Activated naive CD8-positive, alpha-beta T cell treated with anti-CD3 and anti-CD28 coated beads, Interleukin-2, amount 10 ng/mL, durations not matched to agents 7 days and 5 days (primary cell): ENCODE measurements at regions not wholly inside any gene's neighbourhood (a gene's known extent, or its start where the extent isn't known, plus 50 kb on each side); places are given as distances from the start of the nearest gene placed in this dataset.

Source experiments
- ATAC-seq: fragments of 150-1000 bp; cut with Tn5 transposase; one replicate; pipeline ENCODE4 v1.10.0; 2021; ENCODE audit warnings: low read depth, moderate library complexity
- POLR2A ChIA-PET: fragments of 350-600 bp; sonication (Branson Sonifier 250); formaldehyde crosslinking; loops from one replicate; lab custom pipeline; 2021; ENCODE audit warnings: antibody characterized with exemption; lab: Charles Lee
- DNase-seq: peaks from one replicate; pipeline ENCODE4 v3.0.0; 2021
- H3K27ac Mint-ChIP-seq: one replicate; pipeline ENCODE4 v1.8.0; 2022; ENCODE audit warnings: mild to moderate bottlenecking, mixed read lengths
- H3K27me3 Mint-ChIP-seq: one replicate; pipeline ENCODE4 v1.8.0; 2022; ENCODE audit warnings: mild to moderate bottlenecking, moderate library complexity, mixed read lengths
- H3K36me3 Mint-ChIP-seq: one replicate; pipeline ENCODE4 v1.8.0; 2021; ENCODE audit warnings: mild to moderate bottlenecking, mixed read lengths
- H3K4me1 Mint-ChIP-seq: one replicate; pipeline ENCODE4 v1.8.0; 2021; ENCODE audit warnings: mixed read lengths
- H3K4me3 Mint-ChIP-seq: one replicate; pipeline ENCODE4 v1.8.0; 2022; ENCODE audit warnings: mild to moderate bottlenecking, moderate library complexity, mixed read lengths
- H3K9me3 Mint-ChIP-seq: one replicate; pipeline ENCODE4 v1.8.0; 2021; ENCODE audit warnings: mixed read lengths

DNA sequence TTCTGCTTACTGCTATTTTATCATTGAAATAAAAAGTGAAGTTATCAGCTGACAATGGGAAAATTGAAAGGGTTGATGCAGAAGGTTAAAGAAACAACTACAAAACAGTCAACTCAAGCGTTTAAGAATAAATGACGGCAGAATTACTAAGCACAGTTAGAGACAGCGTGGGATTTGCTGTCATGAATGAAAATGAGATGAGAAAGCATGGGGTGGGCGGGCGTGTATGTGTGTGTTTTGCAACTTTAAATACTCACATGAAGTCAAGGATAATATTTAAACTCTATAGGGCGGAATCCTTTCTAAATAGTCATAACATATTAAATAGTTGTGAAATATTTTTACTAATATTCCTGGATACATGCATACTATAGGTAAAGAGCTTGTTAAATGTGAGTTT is 450.8 kb downstream of the ETV1 start:
- Mint-ChIP-seq H3K4me1 (no peaks in the 10 kb centered on the region), H3K9me3 (no peaks in the 10 kb centered on the region), H3K36me3 (no peaks in the 10 kb centered on the region), H3K27ac (no peak overlapping the region), H3K4me3 (no peak overlapping the region), H3K27me3 (no peaks in the 10 kb centered on the region)
- POLR2A ChIA-PET: no interaction called here
- DNase-seq (no peak), ATAC-seq (no peak)

DNA sequence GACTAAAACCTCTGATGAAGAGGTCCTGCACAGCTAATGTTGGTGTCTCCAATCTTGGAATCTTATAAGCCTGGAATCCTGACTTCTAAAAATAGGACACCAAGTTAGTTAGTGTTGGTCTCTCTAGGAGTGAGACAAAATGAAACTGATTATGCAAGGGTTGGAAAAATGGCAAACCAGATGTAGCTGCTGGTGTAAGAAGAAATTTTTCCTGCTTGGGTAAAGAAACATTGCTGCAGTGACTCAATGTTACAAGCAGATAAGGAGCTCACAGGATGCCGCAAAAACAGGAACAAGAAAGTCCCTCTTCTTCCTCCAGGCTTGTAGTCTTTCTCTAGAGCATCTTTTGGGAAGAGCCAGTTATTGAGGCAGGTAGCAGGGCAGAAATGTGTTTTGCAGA is 449.0 kb downstream of the ETV1 start:
- Mint-ChIP-seq H3K9me3 (no peaks in the 10 kb centered on the region), H3K27me3 (no peaks in the 10 kb centered on the region), H3K4me3 (no peak overlapping the region), H3K36me3 (no peaks in the 10 kb centered on the region), H3K27ac (no peak overlapping the region), H3K4me1 (no peaks in the 10 kb centered on the region)
- no peak for ATAC-seq
- POLR2A ChIA-PET: no interaction called here
- DNase-seq: no peak

DNA sequence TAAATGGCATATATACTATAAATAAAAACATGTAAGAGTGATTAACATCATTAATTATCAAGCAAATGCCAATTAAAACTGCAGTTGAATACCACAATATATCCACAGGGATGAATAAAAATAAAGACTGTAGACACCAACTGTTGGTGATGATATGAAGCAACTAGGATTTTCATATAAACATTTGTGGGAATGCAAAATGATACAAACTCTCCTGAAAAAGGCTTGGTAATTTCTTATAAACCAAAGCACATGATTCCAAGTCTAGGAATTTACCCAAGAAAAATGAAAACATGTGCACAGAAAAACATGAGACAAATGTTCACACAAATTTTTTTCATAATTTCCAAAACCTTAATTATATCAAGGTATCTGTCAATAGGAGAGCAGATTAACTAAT is 448.1 kb downstream of the ETV1 start:
- Mint-ChIP-seq H3K4me3 (no peak overlapping the region), H3K9me3 (no peaks in the 10 kb centered on the region), H3K4me1 (no peaks in the 10 kb centered on the region), H3K27ac (no peak overlapping the region), H3K36me3 (no peaks in the 10 kb centered on the region), H3K27me3 (no peaks in the 10 kb centered on the region)
- POLR2A ChIA-PET: no interaction called here
- no peak for DNase-seq
- no peak for ATAC-seq

DNA sequence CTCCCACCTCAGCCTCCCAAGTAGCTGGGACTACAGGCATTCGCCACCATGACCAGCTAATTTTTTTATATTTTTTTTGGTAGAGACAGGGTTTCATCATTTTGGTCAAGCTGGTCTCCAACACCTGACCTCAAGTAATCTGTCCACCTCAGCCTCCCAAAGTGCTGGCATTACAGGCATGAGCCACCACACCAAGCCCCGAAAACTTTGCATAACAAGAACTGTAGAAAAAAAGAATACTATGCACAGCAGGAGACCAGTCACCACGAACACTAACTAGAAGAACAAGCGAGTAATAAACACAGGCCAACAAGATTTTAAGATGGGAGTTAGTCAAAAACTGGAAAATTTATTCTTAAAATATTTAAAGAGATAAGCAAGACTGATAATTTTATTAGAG is 447.0 kb downstream of the ETV1 start:
- POLR2A ChIA-PET: no interaction called here
- H3K36me3 Mint-ChIP-seq: no peaks in the 10 kb centered on the region
- no peaks in the 10 kb centered on the region for H3K4me1 Mint-ChIP-seq
- H3K27ac Mint-ChIP-seq: no peak overlapping the region
- H3K4me3 Mint-ChIP-seq: no peak overlapping the region
- ATAC-seq: no peak
- no peaks in the 10 kb centered on the region for H3K9me3 Mint-ChIP-seq
- H3K27me3 Mint-ChIP-seq: no peaks in the 10 kb centered on the region
- DNase-seq: no peak

DNA sequence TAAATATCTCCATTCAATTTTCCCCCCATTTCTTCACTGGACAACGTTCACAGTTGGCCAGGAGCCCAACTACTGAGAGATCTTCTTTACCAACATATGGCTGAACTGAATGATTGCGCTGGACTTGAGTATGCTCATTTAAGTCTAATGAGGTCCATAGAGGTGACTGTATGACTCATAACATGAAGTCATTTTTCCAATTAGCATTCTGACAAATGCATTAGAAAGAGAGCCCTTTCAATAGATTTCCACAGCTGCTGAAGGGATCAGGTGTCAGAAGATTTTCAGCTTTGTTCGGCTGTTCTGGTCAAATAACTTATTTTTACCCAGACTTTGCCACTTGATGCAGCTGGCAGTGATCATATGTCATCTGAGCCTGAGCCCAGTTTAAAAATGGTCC is 438.0 kb downstream of the ETV1 start:
- no peaks in the 10 kb centered on the region for H3K4me1 Mint-ChIP-seq
- POLR2A ChIA-PET: no interaction called here
- DNase-seq (no peak), ATAC-seq (no peak)
- H3K27ac Mint-ChIP-seq: no peak overlapping the region
- no peak overlapping the region for H3K4me3 Mint-ChIP-seq
- no peaks in the 10 kb centered on the region for H3K36me3 Mint-ChIP-seq
- no peaks in the 10 kb centered on the region for H3K27me3 Mint-ChIP-seq
- no peaks in the 10 kb centered on the region for H3K9me3 Mint-ChIP-seq

DNA sequence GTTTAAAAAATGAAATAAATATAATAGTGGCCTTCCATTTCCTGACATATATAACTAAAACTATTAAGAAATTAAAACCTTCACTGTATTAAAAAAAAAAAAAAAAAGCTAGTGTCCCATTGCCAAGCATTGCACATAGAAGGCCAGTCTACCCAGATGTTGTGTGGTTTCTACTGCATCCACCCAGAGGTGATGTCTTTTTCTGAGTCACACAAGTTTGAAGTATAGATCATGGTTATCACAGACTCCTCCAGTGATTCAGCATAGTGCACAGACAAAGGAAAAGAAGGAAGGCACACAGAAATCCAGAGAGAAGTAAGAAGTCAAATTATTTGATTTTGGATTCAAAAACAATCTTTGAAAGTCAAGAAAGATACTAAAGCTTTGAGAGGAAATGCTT is 429.0 kb downstream of the ETV1 start:
- Mint-ChIP-seq H3K9me3 (no peaks in the 10 kb centered on the region), H3K36me3 (no peaks in the 10 kb centered on the region), H3K4me1 (no peaks in the 10 kb centered on the region), H3K4me3 (no peak overlapping the region), H3K27ac (no peak overlapping the region), H3K27me3 (no peaks in the 10 kb centered on the region)
- DNase-seq (no peak), ATAC-seq (no peak)
- POLR2A ChIA-PET: no interaction called here

DNA sequence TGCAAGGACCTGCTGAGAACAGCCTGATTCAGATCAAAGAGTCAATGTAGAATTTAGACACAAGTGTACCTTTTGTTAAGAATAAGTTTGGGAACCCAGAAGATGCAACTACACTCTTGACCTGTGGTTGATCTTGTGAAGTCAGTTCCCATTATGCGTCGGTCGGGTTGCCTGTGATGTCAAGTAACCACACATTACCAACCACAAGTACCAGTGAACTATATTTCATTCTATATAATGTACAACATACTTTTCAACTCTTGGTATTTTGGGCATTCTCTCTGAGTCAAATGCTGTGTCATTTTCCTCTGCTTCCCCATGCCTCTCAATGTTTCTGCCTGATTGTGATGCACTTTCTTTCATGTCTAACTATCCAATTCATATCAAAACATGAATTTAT is 426.2 kb downstream of the ETV1 start:
- H3K27me3 Mint-ChIP-seq: no peaks in the 10 kb centered on the region
- H3K27ac Mint-ChIP-seq: no peak overlapping the region
- no peaks in the 10 kb centered on the region for H3K36me3 Mint-ChIP-seq
- DNase-seq (no peak), ATAC-seq (no peak)
- H3K4me3 Mint-ChIP-seq: no peak overlapping the region
- POLR2A ChIA-PET: no interaction called here
- no peaks in the 10 kb centered on the region for H3K4me1 Mint-ChIP-seq
- no peaks in the 10 kb centered on the region for H3K9me3 Mint-ChIP-seq

DNA sequence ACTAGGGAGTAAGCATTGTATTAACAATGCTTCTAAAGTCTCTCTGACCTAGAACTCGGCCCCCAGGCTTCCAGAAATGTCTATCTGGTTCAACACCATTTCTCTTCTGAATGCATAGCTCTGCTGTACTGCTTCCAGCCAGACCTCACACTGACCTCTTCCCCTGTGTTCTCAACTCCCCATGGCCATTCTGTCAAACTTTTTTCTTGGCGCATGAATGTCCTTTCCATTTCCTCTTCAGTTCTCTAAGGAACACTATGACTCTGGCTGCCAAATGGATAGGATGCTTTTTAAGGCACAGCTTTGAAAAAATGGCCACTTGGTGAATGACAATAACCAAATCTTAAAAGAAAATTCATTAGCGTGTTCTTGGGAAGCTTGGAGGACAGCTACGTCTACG is 425.8 kb downstream of the ETV1 start:
- H3K27me3 Mint-ChIP-seq: no peaks in the 10 kb centered on the region
- POLR2A ChIA-PET: no interaction called here
- no peak overlapping the region for H3K27ac Mint-ChIP-seq
- no peaks in the 10 kb centered on the region for H3K9me3 Mint-ChIP-seq
- DNase-seq (no peak), ATAC-seq (no peak)
- H3K4me3 Mint-ChIP-seq: no peak overlapping the region
- H3K36me3 Mint-ChIP-seq: no peaks in the 10 kb centered on the region
- no peaks in the 10 kb centered on the region for H3K4me1 Mint-ChIP-seq

DNA sequence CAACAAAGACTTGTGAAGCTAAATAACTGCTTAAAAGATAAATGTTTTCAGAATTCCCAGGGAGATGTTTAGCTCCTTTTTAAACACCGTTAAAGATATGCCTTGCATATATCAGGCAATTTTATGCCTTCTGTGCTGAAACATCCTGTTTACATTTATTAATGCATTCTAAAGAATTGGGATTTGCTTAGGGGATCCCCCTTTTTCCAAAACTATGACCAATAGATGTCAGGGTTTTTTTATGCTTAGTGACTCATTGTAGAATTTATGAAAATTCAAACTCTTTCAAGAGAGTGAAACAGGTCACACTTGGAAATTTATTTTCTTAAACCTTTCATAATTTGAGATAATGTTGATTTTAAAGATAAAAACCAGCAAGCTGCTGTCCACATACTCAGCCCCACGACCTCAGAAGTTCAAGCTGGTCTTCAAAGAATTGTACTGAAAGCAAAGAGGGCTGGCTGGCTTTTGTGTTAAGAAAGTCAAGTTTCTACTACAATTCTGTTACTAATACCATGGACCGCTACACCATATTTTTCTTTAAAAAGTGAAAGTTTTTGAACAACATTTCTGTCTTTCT is 411.8 kb downstream of the ETV1 start:
- no peak for DNase-seq
- POLR2A ChIA-PET: no interaction called here
- H3K27me3 Mint-ChIP-seq: no peaks in the 10 kb centered on the region

DNA sequence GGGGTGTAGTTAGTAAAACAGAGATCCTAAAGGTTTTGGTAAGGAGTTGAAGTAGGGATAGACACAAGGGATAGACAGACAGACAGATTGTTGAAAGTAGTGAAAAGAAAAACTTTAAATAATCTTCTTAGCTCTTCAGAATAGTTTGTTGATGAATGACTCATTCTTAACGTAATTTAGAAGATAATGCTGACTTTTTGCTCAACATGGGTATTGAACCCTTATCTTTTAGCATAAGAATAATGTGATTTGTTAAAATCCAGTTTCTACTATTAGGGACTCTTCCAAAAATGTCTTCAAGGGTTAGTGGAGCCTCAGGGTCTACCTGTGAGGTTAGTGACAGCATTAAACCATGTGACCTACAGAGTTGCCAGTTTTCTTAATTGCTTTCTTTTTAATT is 411.2 kb downstream of the ETV1 start:
- H3K4me3 Mint-ChIP-seq: no peak overlapping the region
- no peaks in the 10 kb centered on the region for H3K27me3 Mint-ChIP-seq
- no peaks in the 10 kb centered on the region for H3K36me3 Mint-ChIP-seq
- POLR2A ChIA-PET: no interaction called here
- H3K27ac Mint-ChIP-seq: no peak overlapping the region
- H3K9me3 Mint-ChIP-seq: no peaks in the 10 kb centered on the region
- no peaks in the 10 kb centered on the region for H3K4me1 Mint-ChIP-seq
- ATAC-seq (no peak), DNase-seq (no peak)

More for the DNA sequence above, 411.8 kb downstream of the ETV1 start:
- no peaks in the 10 kb centered on the region for H3K36me3 Mint-ChIP-seq
- no peak overlapping the region for H3K4me3 Mint-ChIP-seq
- no peaks in the 10 kb centered on the region for H3K4me1 Mint-ChIP-seq
- ATAC-seq: no peak
- no peaks in the 10 kb centered on the region for H3K9me3 Mint-ChIP-seq
- no peak overlapping the region for H3K27ac Mint-ChIP-seq

DNA sequence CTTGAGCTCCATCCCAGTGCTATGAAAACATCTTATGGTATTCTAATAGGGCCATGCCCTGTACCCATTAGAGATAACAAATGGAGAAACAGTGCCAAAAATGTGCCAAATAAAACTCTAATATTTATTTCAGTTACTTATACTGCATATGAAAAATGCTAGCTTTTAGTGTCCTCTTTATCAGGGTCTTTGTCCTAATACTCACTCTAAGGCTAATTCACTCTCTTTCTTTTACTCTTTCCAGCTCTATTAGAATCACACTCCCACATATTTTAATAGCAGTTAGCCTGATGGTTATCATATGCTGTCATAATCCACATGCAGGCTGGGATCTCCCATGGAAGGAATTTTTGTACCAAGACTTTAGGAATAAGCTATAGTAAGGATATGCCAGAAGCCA is 408.4 kb downstream of the ETV1 start:
- H3K27me3 Mint-ChIP-seq: no peaks in the 10 kb centered on the region
- H3K36me3 Mint-ChIP-seq: no peaks in the 10 kb centered on the region
- no peak overlapping the region for H3K4me3 Mint-ChIP-seq
- no peaks in the 10 kb centered on the region for H3K9me3 Mint-ChIP-seq
- POLR2A ChIA-PET: no interaction called here
- H3K27ac Mint-ChIP-seq: no peak overlapping the region
- DNase-seq (no peak), ATAC-seq (no peak)
- no peaks in the 10 kb centered on the region for H3K4me1 Mint-ChIP-seq

DNA sequence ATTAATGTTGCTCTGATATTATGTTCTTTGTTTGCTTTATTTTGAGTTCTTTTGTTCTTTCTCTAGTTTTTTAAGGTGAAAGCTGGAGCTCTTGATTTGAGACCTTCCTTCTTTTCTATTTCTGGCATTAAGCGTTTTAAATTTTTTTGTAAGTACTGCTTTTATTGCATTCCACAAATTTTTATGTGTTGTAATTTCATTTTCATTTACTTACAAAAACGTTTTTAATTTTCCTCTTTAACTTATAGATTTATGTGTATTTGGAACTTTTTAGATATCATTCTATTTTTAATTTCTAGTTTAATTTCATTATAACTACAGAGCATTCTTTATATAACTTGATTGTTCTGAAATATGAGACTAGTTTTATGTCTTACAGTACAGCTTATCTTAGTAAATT is 395.6 kb downstream of the ETV1 start:
- H3K4me3 Mint-ChIP-seq: no peak overlapping the region
- POLR2A ChIA-PET: no interaction called here
- no peaks in the 10 kb centered on the region for H3K36me3 Mint-ChIP-seq
- DNase-seq: no peak
- peaks cover 5% of the 10 kb centered on the region for H3K9me3 Mint-ChIP-seq
- H3K27ac Mint-ChIP-seq: no peak overlapping the region
- no peak for ATAC-seq
- no peaks in the 10 kb centered on the region for H3K4me1 Mint-ChIP-seq
- no peaks in the 10 kb centered on the region for H3K27me3 Mint-ChIP-seq

DNA sequence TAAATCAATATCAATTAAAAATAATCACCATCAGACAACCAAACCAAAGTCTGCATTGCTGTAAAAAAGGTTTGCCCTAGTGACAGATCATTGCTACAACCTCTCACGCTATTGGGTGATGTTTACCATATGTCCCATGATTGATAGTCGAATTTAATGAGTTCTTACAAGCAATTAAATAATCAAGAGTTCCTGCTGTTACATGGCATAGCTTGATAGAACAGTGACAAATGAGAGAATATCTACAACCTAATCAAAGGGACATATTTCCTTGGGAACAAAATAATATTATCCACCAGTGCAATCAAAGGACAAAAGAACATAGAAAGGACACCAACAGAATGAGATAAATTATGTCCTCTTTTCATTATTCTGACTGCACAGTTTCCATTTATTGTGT is 387.4 kb downstream of the ETV1 start:
- DNase-seq (no peak), ATAC-seq (no peak)
- POLR2A ChIA-PET: no interaction called here
- H3K27me3 Mint-ChIP-seq: no peaks in the 10 kb centered on the region
- H3K9me3 Mint-ChIP-seq: no peaks in the 10 kb centered on the region
- H3K27ac Mint-ChIP-seq: no peak overlapping the region
- no peaks in the 10 kb centered on the region for H3K36me3 Mint-ChIP-seq
- no peak overlapping the region for H3K4me3 Mint-ChIP-seq
- H3K4me1 Mint-ChIP-seq: no peaks in the 10 kb centered on the region

DNA sequence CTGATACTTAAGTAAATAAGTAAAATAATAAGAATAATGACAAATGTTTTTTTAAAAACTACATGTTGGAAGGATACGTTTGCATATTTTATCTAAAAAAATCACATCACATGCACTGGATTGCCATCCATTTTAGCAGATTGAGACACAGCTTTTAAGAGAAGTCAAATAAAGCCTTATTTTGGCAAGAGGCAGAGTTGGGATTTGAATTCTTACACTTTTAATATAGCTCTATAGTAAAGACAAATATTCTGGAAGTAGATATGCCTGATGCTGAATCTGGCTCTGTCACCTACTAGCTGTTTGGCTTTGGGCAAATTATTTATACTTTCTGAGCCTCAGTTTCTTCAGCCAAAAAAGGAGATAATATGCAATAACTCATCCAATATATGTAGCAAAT is 386.4 kb downstream of the ETV1 start:
- H3K27me3 Mint-ChIP-seq: no peaks in the 10 kb centered on the region
- no peak overlapping the region for H3K27ac Mint-ChIP-seq
- no peaks in the 10 kb centered on the region for H3K4me1 Mint-ChIP-seq

DNA sequence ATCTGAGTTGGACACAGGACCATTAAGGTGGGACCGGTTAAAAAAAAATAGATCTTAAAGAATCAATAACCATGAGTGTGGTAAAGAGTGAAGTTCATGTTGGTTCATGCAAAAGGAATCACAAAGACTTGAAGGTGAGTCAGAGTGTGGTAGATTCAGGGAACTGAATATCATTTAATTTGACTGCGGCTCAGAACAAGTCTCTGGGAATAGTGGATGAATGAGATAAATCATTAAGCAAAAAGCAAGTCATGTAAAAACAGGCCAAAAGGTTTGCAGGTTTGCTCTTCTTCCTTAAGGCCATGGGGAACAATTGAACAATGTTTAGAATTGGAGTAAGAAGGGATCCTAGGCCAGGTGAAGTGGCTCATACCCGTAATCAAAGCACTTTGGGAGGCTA is 385.8 kb downstream of the ETV1 start:
- DNase-seq: no peak
- no peak overlapping the region for H3K4me3 Mint-ChIP-seq
- no peaks in the 10 kb centered on the region for H3K27me3 Mint-ChIP-seq
- H3K36me3 Mint-ChIP-seq: no peaks in the 10 kb centered on the region
- H3K27ac Mint-ChIP-seq: no peak overlapping the region
- no peaks in the 10 kb centered on the region for H3K4me1 Mint-ChIP-seq
- POLR2A ChIA-PET: no interaction called here
- peaks cover 1% of the 10 kb centered on the region for H3K9me3 Mint-ChIP-seq
- no peak for ATAC-seq

More for the DNA sequence above, 386.4 kb downstream of the ETV1 start:
- no peak overlapping the region for H3K4me3 Mint-ChIP-seq
- no peaks in the 10 kb centered on the region for H3K9me3 Mint-ChIP-seq
- no peaks in the 10 kb centered on the region for H3K36me3 Mint-ChIP-seq
- no peak for ATAC-seq
- DNase-seq: no peak
- POLR2A ChIA-PET: no interaction called here
